ENCODE measurements at regions not wholly inside any gene's neighbourhood (a gene's known extent, or its start where the extent isn't known, plus 50 kb on each side); places are given as distances from the start of the nearest gene placed in this dataset.

GRCh38 chr3:193852901-193853300, 259.9 kb downstream of the OPA1 start:
- Histone ChIP-seq H3K14ac (ENCODE audit: insufficient read depth, low read length) (no peak overlapping the region), H3K9me3 (ENCODE audit: control insufficient read depth, low read depth, low read length) (no peaks in the 10 kb centered on the region), H2BK120ac (ENCODE audit: low read depth, low read length, poor library complexity, severe bottlenecking) (no peak overlapping the region), H3K79me1 (ENCODE audit: insufficient read depth, low read depth, low read length, poor library complexity, severe bottlenecking) (no peaks in the 10 kb centered on the region), H4K20me1 (ENCODE audit: control insufficient read depth, insufficient read depth, insufficient read length) (no peaks in the 10 kb centered on the region), H3K18ac (ENCODE audit: insufficient read length, low read depth, low read length) (no peak overlapping the region), H4K5ac (ENCODE audit: insufficient read length, low read depth, low read length) (no peak overlapping the region), H3K4me1 (ENCODE audit: insufficient read depth, low read length) (peaks cover 4% of the 10 kb centered on the region; the same call in 1 of the 2 replicates), H3K27ac (ENCODE audit: insufficient read length, low read depth, low read length) (no peak overlapping the region), H3K23ac (ENCODE audit: insufficient read length, low read depth, low read length) (no peak overlapping the region), H2BK15ac (ENCODE audit: low read depth, low read length) (no peak overlapping the region), H2BK12ac (ENCODE audit: insufficient read length, low read depth, low read length) (no peak overlapping the region), H3K9ac (ENCODE audit: extremely low read depth, insufficient read length, low read length) (no peak overlapping the region), H2BK20ac (ENCODE audit: low read depth, low read length, poor library complexity, severe bottlenecking) (no peak overlapping the region), H3K4ac (ENCODE audit: low read depth, low read length) (no peak overlapping the region), H3K23me2 (ENCODE audit: insufficient read length, low read depth, low read length, poor library complexity, severe bottlenecking) (no peaks in the 10 kb centered on the region), H3T11ph (ENCODE audit: low read length) (no peak overlapping the region), H2AFZ (ENCODE audit: low read length) (no peak overlapping the region), H4K8ac (replicated peaks; ENCODE audit: insufficient read length, low read depth, low read length) (no peak overlapping the region), H2BK5ac (ENCODE audit: insufficient read length, low read length) (no peak overlapping the region), H3K27me3 (ENCODE audit: insufficient read depth, low read length) (no peaks in the 10 kb centered on the region), H3K56ac (ENCODE audit: insufficient read length, low read depth, low read length) (no peak overlapping the region), H4K91ac (ENCODE audit: insufficient read length, low read depth, low read length) (no peak overlapping the region), H2AK5ac (ENCODE audit: insufficient read length, low read length) (no peak overlapping the region), H3K79me2 (ENCODE audit: insufficient read depth, low read length) (no peaks in the 10 kb centered on the region), H3K4me2 (ENCODE audit: insufficient read depth, insufficient read length, low read length) (no peak overlapping the region)
- Mint-ChIP-seq H3K9me3 (peaks cover 4 to 6% of the 10 kb centered on the region in 2 experiments; a peak in 3 of 5 replicates), H3K36me3 (ENCODE audit: insufficient read depth in 1 of 3, low read depth in 3 of 3) (peaks cover 0 to 7% (median 4%) of the 10 kb centered on the region in 3 experiments; a peak in 4 of 7 replicates), H3K4me3 (no peak overlapping the region), H3K27ac (no peak overlapping the region), H3K4me1 (peaks cover 32 to 39% of the 10 kb centered on the region in 2 experiments), H3K27me3 (ENCODE audit: low read depth) (peaks cover 4% of the 10 kb centered on the region)
- TF ChIP-seq CTCF (conservative IDR thresholded peaks at IDR 0.05), result no peak
- DNase-seq, result no peak
- WGBS (ENCODE audit: extremely low coverage, insufficient read length, low lambda C conversion rate), result no CpG with 5 or more reads among the region's 1 CpG

Measured in H9 (cell line).